ENCODE measurements at regions not wholly inside any gene's neighbourhood (a gene's known extent, or its start where the extent isn't known, plus 50 kb on each side); places are given as distances from the start of the nearest gene placed in this dataset.

GRCh38 chr21:16640297-16641027 is 872.4 kb upstream of the CXADR start:
- no peak overlapping the region for H3K4me3 ChIP-seq (ENCODE audit: low read depth, low read length)
- no peak for DNase-seq (ENCODE audit: low read depth)
- in situ Hi-C loops (cut with HindIII; ENCODE audit: low sequenced_read_pairs) = no loop called here
- TF ChIP-seq, protein P1, sequence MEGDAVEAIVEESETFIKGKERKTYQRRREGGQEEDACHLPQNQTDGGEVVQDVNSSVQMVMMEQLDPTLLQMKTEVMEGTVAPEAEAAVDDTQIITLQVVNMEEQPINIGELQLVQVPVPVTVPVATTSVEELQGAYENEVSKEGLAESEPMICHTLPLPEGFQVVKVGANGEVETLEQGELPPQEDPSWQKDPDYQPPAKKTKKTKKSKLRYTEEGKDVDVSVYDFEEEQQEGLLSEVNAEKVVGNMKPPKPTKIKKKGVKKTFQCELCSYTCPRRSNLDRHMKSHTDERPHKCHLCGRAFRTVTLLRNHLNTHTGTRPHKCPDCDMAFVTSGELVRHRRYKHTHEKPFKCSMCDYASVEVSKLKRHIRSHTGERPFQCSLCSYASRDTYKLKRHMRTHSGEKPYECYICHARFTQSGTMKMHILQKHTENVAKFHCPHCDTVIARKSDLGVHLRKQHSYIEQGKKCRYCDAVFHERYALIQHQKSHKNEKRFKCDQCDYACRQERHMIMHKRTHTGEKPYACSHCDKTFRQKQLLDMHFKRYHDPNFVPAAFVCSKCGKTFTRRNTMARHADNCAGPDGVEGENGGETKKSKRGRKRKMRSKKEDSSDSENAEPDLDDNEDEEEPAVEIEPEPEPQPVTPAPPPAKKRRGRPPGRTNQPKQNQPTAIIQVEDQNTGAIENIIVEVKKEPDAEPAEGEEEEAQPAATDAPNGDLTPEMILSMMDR (IDR thresholded peaks at IDR 0.05; ENCODE audit: low read depth, low read length, missing control alignments) = no peak

- in situ Hi-C loops (cut with HindIII; ENCODE audit: low sequenced_read_pairs) = no loop called here
- no peak for DNase-seq (ENCODE audit: low read depth)
- H3K4me3 ChIP-seq (ENCODE audit: low read depth, low read length) = no peak overlapping the region
- TF ChIP-seq, protein P1 (IDR thresholded peaks at IDR 0.05; ENCODE audit: low read depth, low read length, missing control alignments) = no peak
Measured at GRCh38 chr21:16642353-16642752, 870.5 kb upstream of the CXADR start.

- in situ Hi-C loops (cut with HindIII; ENCODE audit: low sequenced_read_pairs) = no loop called here
- no peak overlapping the region for H3K4me3 ChIP-seq (ENCODE audit: low read depth, low read length)
- TF ChIP-seq, protein P1 (IDR thresholded peaks at IDR 0.05; ENCODE audit: low read depth, low read length, missing control alignments) = no peak
- no peak for DNase-seq (ENCODE audit: low read depth)
Measured at GRCh38 chr21:16644685-16645084, 868.2 kb upstream of the CXADR start.

GRCh38 chr21:16650714-16651366 is 862.0 kb upstream of the CXADR start:
- H3K4me3 ChIP-seq (ENCODE audit: low read depth, low read length) = no peak overlapping the region
- no peak for DNase-seq (ENCODE audit: low read depth)
- in situ Hi-C loops (cut with HindIII; ENCODE audit: low sequenced_read_pairs) = no loop called here
- TF ChIP-seq, protein P1 (IDR thresholded peaks at IDR 0.05; ENCODE audit: low read depth, low read length, missing control alignments) = no peak

GRCh38 chr21:16651956-16652355 is 860.9 kb upstream of the CXADR start:
- TF ChIP-seq, protein P1 (IDR thresholded peaks at IDR 0.05; ENCODE audit: low read depth, low read length, missing control alignments) = no peak
- DNase-seq (ENCODE audit: low read depth) = no peak
- no peak overlapping the region for H3K4me3 ChIP-seq (ENCODE audit: low read depth, low read length)
- in situ Hi-C loops (cut with HindIII; ENCODE audit: low sequenced_read_pairs) = no loop called here

GRCh38 chr21:16663436-16663835 is 849.4 kb upstream of the CXADR start:
- in situ Hi-C loops (cut with HindIII; ENCODE audit: low sequenced_read_pairs) = no loop called here
- H3K4me3 ChIP-seq (ENCODE audit: low read depth, low read length) = no peak overlapping the region
- no peak for DNase-seq (ENCODE audit: low read depth)
- TF ChIP-seq, protein P1 (IDR thresholded peaks at IDR 0.05; ENCODE audit: low read depth, low read length, missing control alignments) = no peak

Data from astrocyte of the cerebellum (primary cell).